Lower leg skin (tissue), 3 donors: ENCODE measurements at regions not wholly inside any gene's neighbourhood (a gene's known extent, or its start where the extent isn't known, plus 50 kb on each side); places are given as distances from the start of the nearest gene placed in this dataset.

ENCODE experiments used
- POLR2A ChIP-seq, 2 donors: fragments of 450-650 bp; IDR thresholded peaks; one replicate each; pipeline ENCODE4 v1.6.1; 2016 to 2017; ENCODE audit warnings: antibody characterized with exemption in 2 of 2, mild to moderate bottlenecking in 1 of 2, moderate library complexity in 1 of 2
- TF ChIP-seq, protein P1 (sequence below), 3 donors: fragments of 450-650 bp; IDR thresholded peaks; one replicate each; pipeline ENCODE4 v1.5.1; 2016; ENCODE audit warnings: antibody characterized with exemption in 3 of 3, mild to moderate bottlenecking in 3 of 3, moderate library complexity in 2 of 3

DNA sequence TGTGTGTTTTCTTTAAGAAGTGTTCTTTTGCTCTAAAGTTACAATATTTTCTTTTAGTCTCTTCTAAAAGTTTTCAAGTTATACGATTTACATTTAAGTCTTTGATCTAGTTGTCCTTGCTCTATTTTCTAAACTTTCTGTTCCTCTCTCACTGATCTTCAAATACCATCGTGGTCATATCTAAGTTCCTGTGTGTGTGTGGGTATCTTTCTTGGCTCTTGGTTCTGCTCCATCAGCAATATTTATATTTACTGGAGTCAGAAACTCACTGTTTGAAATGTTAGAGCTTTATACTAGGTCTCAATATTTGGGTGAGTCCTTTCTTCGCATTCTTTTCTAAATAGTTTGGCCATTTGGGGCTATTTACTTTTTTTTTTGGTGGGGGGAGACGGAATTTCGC is 77.3 kb downstream of the COPS8 start:
- TF ChIP-seq, protein P1, sequence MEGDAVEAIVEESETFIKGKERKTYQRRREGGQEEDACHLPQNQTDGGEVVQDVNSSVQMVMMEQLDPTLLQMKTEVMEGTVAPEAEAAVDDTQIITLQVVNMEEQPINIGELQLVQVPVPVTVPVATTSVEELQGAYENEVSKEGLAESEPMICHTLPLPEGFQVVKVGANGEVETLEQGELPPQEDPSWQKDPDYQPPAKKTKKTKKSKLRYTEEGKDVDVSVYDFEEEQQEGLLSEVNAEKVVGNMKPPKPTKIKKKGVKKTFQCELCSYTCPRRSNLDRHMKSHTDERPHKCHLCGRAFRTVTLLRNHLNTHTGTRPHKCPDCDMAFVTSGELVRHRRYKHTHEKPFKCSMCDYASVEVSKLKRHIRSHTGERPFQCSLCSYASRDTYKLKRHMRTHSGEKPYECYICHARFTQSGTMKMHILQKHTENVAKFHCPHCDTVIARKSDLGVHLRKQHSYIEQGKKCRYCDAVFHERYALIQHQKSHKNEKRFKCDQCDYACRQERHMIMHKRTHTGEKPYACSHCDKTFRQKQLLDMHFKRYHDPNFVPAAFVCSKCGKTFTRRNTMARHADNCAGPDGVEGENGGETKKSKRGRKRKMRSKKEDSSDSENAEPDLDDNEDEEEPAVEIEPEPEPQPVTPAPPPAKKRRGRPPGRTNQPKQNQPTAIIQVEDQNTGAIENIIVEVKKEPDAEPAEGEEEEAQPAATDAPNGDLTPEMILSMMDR (IDR thresholded peaks at IDR 0.05), result no peak
- no peak for TF ChIP-seq POLR2A (IDR thresholded peaks at IDR 0.05)
